AG09319 (cell line): ENCODE measurements at regions not wholly inside any gene's neighbourhood (a gene's known extent, or its start where the extent isn't known, plus 50 kb on each side); places are given as distances from the start of the nearest gene placed in this dataset.

Experiments
- DNase-seq: peaks from one replicate; pipeline ENCODE4 v3.0.0-alpha.2; 2010; ENCODE audit warnings: low read depth; ENCODE audit errors: extremely low read depth
- CTCF ChIP-seq: IDR thresholded peaks from 2 replicates; pipeline ENCODE4 v1.5.1; 2011; ENCODE audit warnings: low read depth, mild to moderate bottlenecking, inconsistent platforms, low read length, moderate library complexity

- no peak for TF ChIP-seq CTCF
- no peak for DNase-seq
Measured at GRCh38 chr21:27422435-27422834, 455.5 kb upstream of the ADAMTS5 start.

- DNase-seq: no peak
- TF ChIP-seq CTCF: no peak
Measured at GRCh38 chr21:27421654-27422053, 454.8 kb upstream of the ADAMTS5 start.

GRCh38 chr21:27419153-27419552 lies 452.3 kb upstream of the ADAMTS5 start:
- no peak for TF ChIP-seq CTCF
- no peak for DNase-seq

GRCh38 chr21:27418346-27418745 lies 451.5 kb upstream of the ADAMTS5 start:
- TF ChIP-seq CTCF: no peak
- no peak for DNase-seq

GRCh38 chr21:27412530-27412929 lies 445.6 kb upstream of the ADAMTS5 start:
- no peak for TF ChIP-seq CTCF
- DNase-seq: no peak

- DNase-seq: no peak
- no peak for TF ChIP-seq CTCF
Measured at GRCh38 chr21:27408826-27409225, 441.9 kb upstream of the ADAMTS5 start.

- no peak for TF ChIP-seq CTCF
- no peak for DNase-seq
Measured at GRCh38 chr21:27407271-27407670, 440.4 kb upstream of the ADAMTS5 start.
